ENCODE measurements at regions not wholly inside any gene's neighbourhood (a gene's known extent, or its start where the extent isn't known, plus 50 kb on each side); places are given as distances from the start of the nearest gene placed in this dataset.

DNA sequence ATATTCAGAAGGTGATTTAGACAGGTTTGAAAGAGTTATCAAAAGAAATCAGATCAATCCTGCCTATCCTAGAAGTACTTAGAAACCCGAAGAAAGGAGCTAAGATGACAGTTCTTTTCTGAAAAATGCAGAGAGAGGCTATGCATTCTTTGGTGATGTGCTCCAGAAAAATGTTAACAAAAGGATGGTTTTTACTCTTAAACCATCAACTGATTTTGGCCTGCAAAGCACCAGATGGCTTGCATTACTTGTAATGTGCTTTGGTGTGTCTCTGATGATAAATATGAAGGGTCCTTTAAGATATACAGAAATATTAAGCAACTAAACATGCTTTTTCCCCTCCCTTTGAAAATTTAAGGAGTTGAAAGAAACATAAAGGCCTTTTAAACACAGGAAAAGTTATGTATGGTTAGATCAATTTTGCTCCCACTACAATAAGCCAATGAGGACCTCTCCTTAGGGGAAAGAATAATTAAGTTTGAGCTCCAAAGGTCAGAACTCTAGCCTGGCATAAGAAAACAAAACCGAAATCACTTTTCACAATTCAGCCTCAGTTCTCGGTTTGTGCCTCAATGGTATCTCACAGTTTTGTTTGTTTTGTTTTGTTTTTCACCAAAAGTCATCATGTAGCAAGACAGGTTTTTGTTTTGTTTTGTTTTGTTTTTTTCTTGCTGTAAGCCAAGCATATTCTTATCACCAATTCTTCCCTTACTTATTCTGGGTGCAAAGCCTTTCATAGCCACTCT lies 302.4 kb upstream of the NT5C1B start:
- Mint-ChIP-seq H3K9me3 (peaks cover 2 to 3% of the 10 kb centered on the region in 2 donors), H3K27me3 (no peaks in the 10 kb centered on the region), H3K4me1 (no peaks in the 10 kb centered on the region), H3K4me3 (no peak overlapping the region), H3K27ac (no peak overlapping the region), H3K36me3 (no peaks in the 10 kb centered on the region)
- ATAC-seq (replicated peaks) (no peak), DNase-seq (no peak)

DNA sequence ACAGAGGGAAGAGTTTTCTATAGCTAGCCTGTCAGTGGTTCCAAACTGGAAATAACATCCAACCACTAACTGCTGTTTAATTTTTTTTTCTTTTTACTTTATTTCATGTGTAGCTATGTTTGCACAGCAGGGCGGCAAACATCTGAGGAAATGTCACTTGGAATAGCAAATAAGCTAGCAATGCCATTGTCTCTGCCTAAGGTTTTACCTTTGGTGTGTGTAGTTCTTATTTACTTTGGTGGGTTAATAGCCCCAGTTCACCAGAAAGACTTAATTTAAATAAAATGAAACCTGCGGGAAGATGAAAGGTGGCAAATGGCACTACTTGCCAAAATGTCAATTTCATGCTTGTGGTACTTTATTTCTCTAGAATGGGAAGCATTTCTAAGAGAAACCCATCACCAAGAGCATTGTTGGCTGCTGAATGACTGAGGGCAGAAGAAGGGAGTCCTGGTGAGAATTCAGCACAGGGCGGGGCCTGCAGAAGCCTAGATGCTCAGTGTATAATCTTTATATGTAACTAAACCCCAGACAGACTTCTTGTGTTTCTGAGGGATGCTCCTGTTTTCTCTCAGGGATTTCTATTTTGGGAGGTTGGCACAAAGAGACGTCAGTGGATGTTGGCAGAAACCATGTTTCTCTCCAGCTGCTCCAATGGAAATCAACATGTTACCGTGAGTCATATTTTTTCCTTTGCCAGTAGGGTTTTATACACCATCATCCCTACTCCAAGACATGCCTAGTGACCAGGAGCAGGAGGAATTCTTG lies 300.4 kb upstream of the NT5C1B start:
- H3K27ac Mint-ChIP-seq: no peak overlapping the region
- no peak for DNase-seq

DNA sequence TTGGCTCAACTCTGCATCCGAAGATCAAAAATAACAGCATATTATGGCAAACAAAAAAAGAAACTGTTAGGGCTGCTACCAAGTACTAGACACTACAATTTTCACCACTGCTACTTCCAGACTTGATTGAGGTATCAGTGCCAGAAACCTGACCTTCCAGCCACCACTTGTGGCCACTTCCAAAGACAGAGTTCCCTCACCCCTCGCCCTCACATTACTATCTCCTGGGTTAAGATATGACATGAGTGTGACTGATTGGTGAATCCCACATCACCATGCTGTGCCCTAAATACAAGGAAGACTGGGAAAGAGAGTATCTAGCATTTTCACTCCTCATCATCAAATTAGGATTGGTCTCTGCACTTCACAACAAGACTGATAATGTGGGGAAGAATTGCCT lies 296.1 kb upstream of the NT5C1B start:
- Mint-ChIP-seq H3K36me3 (no peaks in the 10 kb centered on the region), H3K4me1 (no peaks in the 10 kb centered on the region), H3K27me3 (no peaks in the 10 kb centered on the region), H3K9me3 (peaks cover 2 to 4% of the 10 kb centered on the region in 2 donors), H3K4me3 (no peak overlapping the region), H3K27ac (no peak overlapping the region)
- ATAC-seq (replicated peaks) (no peak), DNase-seq (no peak)

More for the DNA sequence above, 300.4 kb upstream of the NT5C1B start:
- no peaks in the 10 kb centered on the region for H3K4me1 Mint-ChIP-seq
- no peak overlapping the region for H3K4me3 Mint-ChIP-seq
- H3K36me3 Mint-ChIP-seq: no peaks in the 10 kb centered on the region
- H3K27me3 Mint-ChIP-seq: no peaks in the 10 kb centered on the region
- ATAC-seq (replicated peaks): no peak
- peaks cover 2 to 4% of the 10 kb centered on the region in 2 donors for H3K9me3 Mint-ChIP-seq

DNA sequence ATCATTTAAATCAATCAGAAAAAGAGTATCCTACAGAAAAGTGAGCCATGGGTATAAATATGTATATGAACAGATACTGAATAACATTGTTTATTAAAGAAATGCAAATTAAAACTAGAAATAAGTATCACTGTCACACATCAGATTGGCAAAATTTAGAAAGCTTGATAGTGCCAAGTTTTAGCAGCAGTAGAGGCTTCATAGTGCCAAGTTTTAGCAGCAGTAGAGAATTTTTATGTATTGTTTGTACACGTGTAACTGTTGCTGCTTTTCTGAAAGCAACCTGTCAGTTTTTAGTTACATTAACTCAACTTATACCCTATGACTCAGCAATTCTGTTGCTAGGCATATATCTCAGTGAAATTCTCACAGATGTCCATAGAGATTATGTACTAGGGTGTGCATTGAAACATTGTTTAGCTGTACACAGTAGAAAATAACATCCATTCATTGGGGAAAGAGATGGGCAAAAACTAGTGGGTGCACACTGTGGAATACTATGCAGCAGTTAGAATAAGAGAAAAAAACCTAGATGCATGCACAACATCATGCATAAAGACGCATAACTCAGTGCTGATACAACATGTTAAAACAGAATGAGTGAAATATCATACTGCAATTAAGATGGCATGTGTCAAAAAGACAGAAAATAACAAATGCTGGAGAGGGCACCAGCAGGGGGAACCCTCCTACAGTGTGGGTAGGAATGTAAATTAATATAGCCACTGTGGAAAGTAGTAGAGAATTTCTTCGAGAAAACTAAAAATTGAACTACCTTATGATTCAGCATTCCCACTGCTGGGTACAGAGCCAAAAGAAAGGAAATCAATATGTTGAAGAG lies 294.5 kb upstream of the NT5C1B start:
- H3K9me3 Mint-ChIP-seq: peaks cover 2 to 4% of the 10 kb centered on the region in 2 donors
- H3K4me1 Mint-ChIP-seq: no peaks in the 10 kb centered on the region
- H3K27ac Mint-ChIP-seq: no peak overlapping the region
- H3K27me3 Mint-ChIP-seq: no peaks in the 10 kb centered on the region
- no peak overlapping the region for H3K4me3 Mint-ChIP-seq
- no peaks in the 10 kb centered on the region for H3K36me3 Mint-ChIP-seq
- DNase-seq (no peak), ATAC-seq (replicated peaks) (no peak)

DNA sequence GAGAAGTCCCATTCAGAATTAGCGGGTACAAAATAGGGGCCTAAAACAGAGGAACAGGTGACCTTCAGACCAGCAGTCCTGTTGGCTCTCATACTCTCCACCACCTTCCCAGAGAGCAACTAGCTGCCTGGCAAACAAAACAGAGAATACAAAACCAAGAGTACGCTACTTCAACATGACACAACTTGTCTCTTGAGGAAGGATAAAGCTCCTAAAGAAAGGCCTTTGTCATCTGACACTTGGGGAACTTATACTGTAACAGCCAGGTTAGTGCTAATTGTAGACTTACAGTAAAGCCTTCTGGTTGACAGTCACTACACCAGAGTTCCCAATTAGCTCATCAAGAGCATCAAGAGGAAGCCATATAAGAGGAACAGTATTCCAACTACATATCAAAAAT lies 282.1 kb upstream of the NT5C1B start:
- Mint-ChIP-seq H3K27ac (no peak overlapping the region), H3K4me3 (no peak overlapping the region), H3K4me1 (no peaks in the 10 kb centered on the region)

DNA sequence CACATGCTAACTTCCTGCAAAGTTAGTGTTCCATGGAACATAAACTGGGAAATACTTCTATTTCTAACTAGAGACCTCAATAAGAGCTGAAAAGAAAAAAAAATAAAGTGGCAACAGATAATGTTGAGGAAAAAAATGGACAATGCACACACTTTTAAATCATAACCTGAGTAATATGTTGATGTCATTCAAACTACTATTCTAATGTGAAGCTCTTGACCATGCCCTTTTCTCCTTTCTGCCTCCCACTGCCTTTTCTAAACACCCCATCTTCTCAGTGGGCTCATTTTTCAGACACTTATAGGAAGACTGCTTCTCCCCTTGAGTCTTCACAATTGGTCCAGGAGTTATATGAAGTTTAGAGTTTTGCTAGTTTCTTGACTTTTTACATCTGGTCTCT lies 280.9 kb upstream of the NT5C1B start:
- DNase-seq: no peak
- Mint-ChIP-seq H3K9me3 (no peaks in the 10 kb centered on the region), H3K4me3 (no peak overlapping the region), H3K27ac (no peak overlapping the region), H3K36me3 (no peaks in the 10 kb centered on the region), H3K27me3 (no peaks in the 10 kb centered on the region), H3K4me1 (no peaks in the 10 kb centered on the region)
- ATAC-seq (replicated peaks): no peak

More for the DNA sequence above, 282.1 kb upstream of the NT5C1B start:
- Mint-ChIP-seq H3K36me3 (no peaks in the 10 kb centered on the region), H3K9me3 (no peaks in the 10 kb centered on the region), H3K27me3 (no peaks in the 10 kb centered on the region)
- no peak for DNase-seq
- no peak for ATAC-seq (replicated peaks)

DNA sequence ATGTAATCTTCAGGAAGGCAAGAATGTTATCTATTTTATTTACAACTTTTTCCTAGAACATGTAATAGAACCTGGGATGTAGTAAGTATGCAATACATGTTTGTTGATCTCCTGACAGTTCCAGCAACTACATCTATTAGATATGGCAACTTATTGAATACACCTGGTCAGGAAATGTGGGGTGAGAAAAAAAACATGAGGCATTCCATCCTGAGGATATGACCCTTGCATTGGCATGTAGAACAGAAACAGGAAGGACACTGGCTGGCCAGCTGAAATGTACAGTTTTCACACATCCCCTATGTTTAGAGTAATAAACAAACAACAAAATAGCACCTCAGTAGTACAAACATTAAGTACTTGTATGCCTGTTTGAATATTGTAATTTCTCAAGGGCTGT lies 272.6 kb upstream of the NT5C1B start:
- Mint-ChIP-seq H3K4me3 (no peak overlapping the region), H3K9me3 (peaks cover 0 to 1% of the 10 kb centered on the region in 2 donors), H3K36me3 (no peaks in the 10 kb centered on the region), H3K27me3 (no peaks in the 10 kb centered on the region), H3K4me1 (peaks cover 0 to 5% of the 10 kb centered on the region in 2 donors), H3K27ac (no peak overlapping the region)
- ATAC-seq (replicated peaks) (no peak), DNase-seq (no peak)

DNA sequence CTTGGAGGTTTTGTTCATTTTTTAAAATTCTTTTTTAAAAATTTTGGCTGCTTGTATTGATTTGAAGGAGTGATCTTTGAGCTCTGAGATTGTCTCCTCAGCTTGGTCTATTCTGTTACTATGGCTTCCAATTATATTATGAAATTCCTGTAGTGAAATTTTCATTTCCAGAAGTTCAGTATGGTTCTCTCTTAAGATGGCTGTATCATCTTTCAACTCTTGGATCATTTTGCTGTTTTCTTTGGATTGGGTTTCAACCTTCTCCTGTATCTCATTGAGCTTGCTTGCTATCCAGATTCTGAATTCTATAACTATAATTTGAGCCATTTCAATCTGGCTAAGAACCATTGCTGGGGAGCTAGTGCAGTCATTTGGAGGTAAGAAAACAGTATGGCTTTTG lies 270.8 kb upstream of the NT5C1B start:
- Mint-ChIP-seq H3K36me3 (no peaks in the 10 kb centered on the region), H3K27ac (no peak overlapping the region), H3K4me3 (no peak overlapping the region), H3K4me1 (peaks cover 0 to 5% of the 10 kb centered on the region in 2 donors), H3K9me3 (peaks cover 0 to 4% of the 10 kb centered on the region in 2 donors), H3K27me3 (no peaks in the 10 kb centered on the region)
- DNase-seq (no peak), ATAC-seq (replicated peaks) (no peak)

DNA sequence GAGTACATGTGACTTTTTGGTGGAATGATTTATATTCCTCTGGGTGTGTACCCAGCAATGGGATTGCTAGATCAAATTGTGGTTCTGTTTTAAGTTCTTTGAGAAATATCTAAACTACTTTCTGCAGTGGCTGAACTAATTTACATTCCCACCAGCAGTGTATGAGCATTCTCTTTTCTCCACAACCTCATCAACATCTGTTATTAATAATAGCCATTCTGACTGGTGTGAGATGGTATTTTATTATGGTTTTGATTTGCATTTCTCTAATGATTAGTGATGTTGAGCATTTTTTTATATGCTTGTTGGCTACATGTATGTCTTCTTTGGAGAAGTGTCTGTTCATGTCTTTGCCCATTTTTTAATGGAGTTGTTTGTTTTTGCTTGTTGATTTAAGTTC lies 267.4 kb upstream of the NT5C1B start:
- DNase-seq (no peak), ATAC-seq (replicated peaks) (no peak)
- Mint-ChIP-seq H3K4me1 (peaks cover 0 to 3% of the 10 kb centered on the region in 2 donors), H3K4me3 (no peak overlapping the region), H3K27me3 (no peaks in the 10 kb centered on the region), H3K27ac (no peak overlapping the region), H3K9me3 (peaks cover 0 to 2% of the 10 kb centered on the region in 2 donors), H3K36me3 (no peaks in the 10 kb centered on the region)

DNA sequence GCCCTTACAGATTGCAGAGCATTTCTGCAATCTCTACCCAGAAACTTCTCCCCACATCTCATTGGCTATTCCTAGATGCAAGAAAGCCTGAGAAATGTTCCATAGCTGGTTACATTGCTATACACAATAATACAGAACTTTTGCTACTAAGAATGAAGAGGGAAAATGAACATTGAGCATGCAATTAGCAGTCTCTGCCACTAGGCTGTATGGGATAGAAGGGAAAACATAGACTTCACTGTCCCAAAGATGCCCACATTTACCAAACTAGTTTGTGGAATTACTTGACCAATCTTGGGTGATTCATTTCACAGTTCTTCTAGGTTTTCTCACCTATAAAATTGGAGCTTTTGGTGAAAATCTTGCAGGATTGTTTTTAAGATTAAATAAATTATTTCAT lies 265.7 kb upstream of the NT5C1B start:
- Mint-ChIP-seq H3K4me1 (peaks cover 0 to 2% of the 10 kb centered on the region in 2 donors), H3K27ac (no peak overlapping the region), H3K9me3 (peaks cover 0 to 2% of the 10 kb centered on the region in 2 donors), H3K36me3 (no peaks in the 10 kb centered on the region), H3K27me3 (no peaks in the 10 kb centered on the region), H3K4me3 (no peak overlapping the region)
- no peak for ATAC-seq (replicated peaks)
- DNase-seq: no peak

DNA sequence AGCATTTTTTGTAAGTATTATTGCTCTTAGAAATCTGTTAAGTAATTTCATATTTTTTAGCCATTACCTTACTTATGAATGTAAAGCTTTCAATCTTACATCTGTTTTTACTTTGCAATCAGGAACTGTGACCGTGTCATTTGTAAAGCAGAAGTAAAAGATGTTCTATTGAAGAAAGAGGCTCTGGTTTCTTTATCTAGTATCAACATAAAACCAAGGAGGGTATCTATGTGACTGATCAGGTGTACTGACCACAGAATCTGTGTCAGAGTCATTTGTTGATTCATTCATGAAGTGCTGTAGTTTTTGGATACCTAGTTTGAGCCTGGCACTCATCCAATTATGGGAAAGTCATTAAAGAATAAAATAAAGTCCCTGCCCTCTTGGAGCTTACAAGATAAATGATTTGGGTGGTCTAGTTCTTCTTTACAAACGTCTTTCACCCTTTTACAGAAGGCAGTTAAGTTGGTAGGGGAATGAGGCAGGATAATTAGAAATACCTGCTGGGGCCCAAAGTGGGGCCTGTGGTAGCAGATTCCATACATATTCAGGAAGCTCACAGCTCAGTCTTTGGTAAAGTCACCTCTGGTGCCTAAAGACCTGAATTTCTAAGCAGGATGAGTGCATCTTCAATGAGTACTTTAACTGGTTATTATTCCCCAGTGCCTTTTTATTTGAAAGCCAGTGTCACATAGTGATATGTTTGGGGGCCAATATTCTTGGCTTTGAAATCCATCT lies 260.6 kb upstream of the NT5C1B start:
- no peak overlapping the region for H3K27ac Mint-ChIP-seq
- no peak overlapping the region for H3K4me3 Mint-ChIP-seq
- ATAC-seq (replicated peaks) (peak; percentile 95 to 97), DNase-seq (no peak)
- no peaks in the 10 kb centered on the region for H3K9me3 Mint-ChIP-seq
- no peaks in the 10 kb centered on the region for H3K27me3 Mint-ChIP-seq
- peaks cover 2 to 5% of the 10 kb centered on the region in 2 donors for H3K4me1 Mint-ChIP-seq
- H3K36me3 Mint-ChIP-seq: no peaks in the 10 kb centered on the region

DNA sequence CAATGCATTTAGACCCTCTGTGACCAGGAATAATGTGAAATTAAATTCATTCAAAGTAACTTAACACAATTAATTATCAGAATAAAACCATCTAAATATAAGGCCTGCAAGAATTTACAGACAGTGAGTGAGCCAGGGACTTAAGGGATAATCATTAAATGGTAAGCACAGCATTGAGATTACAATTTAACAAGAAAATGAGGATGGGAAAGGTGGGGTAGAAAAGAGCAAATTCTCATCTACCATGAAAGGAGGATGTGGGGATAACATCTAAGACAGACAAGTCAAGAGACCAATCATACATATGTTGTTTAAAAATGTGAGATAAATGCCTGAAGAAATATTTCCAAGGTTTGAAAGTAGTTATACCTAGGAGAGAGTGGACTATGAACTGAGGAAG lies 259.3 kb upstream of the NT5C1B start:
- Mint-ChIP-seq H3K27ac (no peak overlapping the region), H3K36me3 (no peaks in the 10 kb centered on the region), H3K27me3 (no peaks in the 10 kb centered on the region), H3K4me1 (peaks cover 2 to 5% of the 10 kb centered on the region in 2 donors), H3K9me3 (no peaks in the 10 kb centered on the region), H3K4me3 (no peak overlapping the region)
- no peak for ATAC-seq (replicated peaks)
- DNase-seq: no peak

DNA sequence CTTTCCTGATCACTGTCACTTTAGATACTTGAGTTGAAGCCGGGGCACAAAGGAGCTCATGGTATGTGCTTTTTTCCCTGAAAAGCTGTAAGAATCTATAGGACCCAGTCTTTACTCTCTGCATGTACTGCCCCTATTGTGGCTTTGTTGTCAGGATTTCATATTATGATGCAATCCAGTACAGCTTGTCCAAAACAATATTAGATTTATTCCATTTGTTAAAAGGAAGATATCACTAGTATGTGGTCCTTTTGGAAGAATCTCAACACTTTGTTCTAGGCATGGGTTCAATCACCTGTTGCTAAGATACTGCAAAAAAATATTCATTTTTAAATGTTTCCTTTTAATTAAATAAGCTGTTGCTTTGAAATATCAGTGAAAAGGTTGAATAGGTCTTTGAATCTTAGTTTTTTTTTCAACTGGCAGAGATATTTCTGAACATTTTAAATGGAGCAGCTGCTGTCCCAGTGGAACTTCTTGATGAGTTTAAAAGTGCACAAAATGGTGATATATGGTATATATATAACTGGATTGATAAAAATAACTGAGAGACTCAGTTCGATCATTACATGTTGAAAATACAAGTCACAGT lies 256.6 kb upstream of the NT5C1B start:
- DNase-seq (no peak), ATAC-seq (replicated peaks) (no peak)
- Mint-ChIP-seq H3K9me3 (no peaks in the 10 kb centered on the region), H3K4me1 (peaks cover 2 to 5% of the 10 kb centered on the region in 2 donors), H3K27ac (no peak overlapping the region), H3K4me3 (no peak overlapping the region), H3K27me3 (no peaks in the 10 kb centered on the region), H3K36me3 (no peaks in the 10 kb centered on the region)

DNA sequence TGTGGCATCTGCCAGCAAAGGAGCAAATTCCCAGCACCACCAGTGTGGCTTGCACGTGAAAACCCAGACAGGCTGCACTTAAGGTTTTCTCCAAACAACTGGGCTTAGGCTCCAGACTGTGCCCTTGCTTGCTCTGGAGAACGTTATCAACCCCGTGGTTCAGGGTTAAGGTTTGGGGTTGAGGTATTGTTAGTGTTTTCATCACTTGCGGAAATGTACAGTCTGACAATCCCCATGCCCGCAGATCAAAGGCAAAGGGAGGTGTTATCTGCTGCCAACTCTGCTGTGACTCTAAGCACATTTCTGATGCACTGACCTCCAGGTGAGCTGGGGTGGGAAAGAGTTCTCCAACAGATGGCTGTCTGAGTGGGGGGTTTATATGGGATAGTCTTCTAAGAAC lies 253.5 kb upstream of the NT5C1B start:
- H3K27ac Mint-ChIP-seq: no peak overlapping the region
- ATAC-seq (replicated peaks) (no peak), DNase-seq (no peak)
- H3K36me3 Mint-ChIP-seq: no peaks in the 10 kb centered on the region
- H3K4me3 Mint-ChIP-seq: no peak overlapping the region
- no peaks in the 10 kb centered on the region for H3K4me1 Mint-ChIP-seq
- H3K9me3 Mint-ChIP-seq: no peaks in the 10 kb centered on the region
- no peaks in the 10 kb centered on the region for H3K27me3 Mint-ChIP-seq
